Keratinocyte (primary cell): ENCODE measurements at regions not wholly inside any gene's neighbourhood (a gene's known extent, or its start where the extent isn't known, plus 50 kb on each side); places are given as distances from the start of the nearest gene placed in this dataset.

Source experiments
- DNase-seq: peaks from one replicate; pipeline ENCODE4 v3.0.0-alpha.2; 2011; ENCODE audit warnings: low read depth, missing footprints, low spot score
- FAIRE-seq: peaks from 2 replicates; lab custom pipeline; 2011; peaks lifted over from hg19 to GRCh38; lab: Jason Lieb, UNC
- H2AFZ ChIP-seq: 2 replicates; pipeline ENCODE4 v1.6.0; 2012; ENCODE audit warnings: low read length, control low read depth, inconsistent platforms; ENCODE audit not compliant: control insufficient read depth
- H3K27ac ChIP-seq: 2 replicates; pipeline ENCODE4 v1.5.1; 2011; ENCODE audit warnings: low read length; ENCODE audit not compliant: control insufficient read depth, insufficient read depth
- H3K27me3 ChIP-seq: 3 replicates; pipeline ENCODE4 v1.6.0; 2011; ENCODE audit warnings: low read length; ENCODE audit not compliant: control insufficient read depth, insufficient read depth; ENCODE audit errors: extremely low read depth
- H3K36me3 ChIP-seq, 2 experiments: 2 replicates in 1 of 2; 3 replicates in 1 of 2; pipeline ENCODE4 v1.5.1; 2011; ENCODE audit warnings: low read length in 2 of 2, mild to moderate bottlenecking in 1 of 2; ENCODE audit not compliant: control insufficient read depth in 2 of 2, insufficient read depth in 2 of 2; ENCODE audit errors: extremely low read depth in 1 of 2
- H3K4me1 ChIP-seq: 3 replicates; pipeline ENCODE4 v1.5.1; 2011; ENCODE audit warnings: low read length; ENCODE audit not compliant: control insufficient read depth, insufficient read depth; ENCODE audit errors: extremely low read depth
- H3K4me2 ChIP-seq: 3 replicates; pipeline ENCODE4 v1.6.0; 2011; ENCODE audit warnings: low read depth, low read length; ENCODE audit not compliant: control insufficient read depth, insufficient read depth; ENCODE audit errors: extremely low read depth
- H3K4me3 ChIP-seq, 3 experiments: fragments of 200-600 bp in 1 of 3; sonication (generic) in 1 of 3; 2 replicates in 2 of 3; 3 replicates in 1 of 3; pipeline ENCODE4 v1.5.1; 2011 to 2016; ENCODE audit warnings: low read length in 3 of 3, mild to moderate bottlenecking in 3 of 3, control low read depth in 2 of 3, inconsistent platforms in 1 of 3, low read depth in 1 of 3, mixed read lengths in 1 of 3, mixed run types in 1 of 3, moderate library complexity in 1 of 3; ENCODE audit not compliant: control insufficient read depth in 2 of 3, insufficient read depth in 2 of 3; ENCODE audit errors: extremely low read depth in 1 of 3
- H3K79me2 ChIP-seq: 2 replicates; pipeline ENCODE4 v1.6.0; 2012; ENCODE audit warnings: low read length; ENCODE audit not compliant: control insufficient read depth, insufficient read depth
- H3K9ac ChIP-seq: 3 replicates; pipeline ENCODE4 v1.6.0; 2011; ENCODE audit warnings: low read length; ENCODE audit not compliant: control insufficient read depth, insufficient read depth; ENCODE audit errors: extremely low read depth
- H3K9me1 ChIP-seq: 3 replicates; pipeline ENCODE4 v1.6.0; 2011; ENCODE audit warnings: low read length; ENCODE audit not compliant: control insufficient read depth, insufficient read depth; ENCODE audit errors: extremely low read depth
- H3K9me3 ChIP-seq: 2 replicates; pipeline ENCODE4 v1.5.1; 2012; ENCODE audit warnings: low read depth, low read length; ENCODE audit not compliant: control insufficient read depth
- H4K20me1 ChIP-seq: 3 replicates; pipeline ENCODE4 v1.6.0; 2011; ENCODE audit warnings: low read length; ENCODE audit not compliant: control insufficient read depth, insufficient read depth; ENCODE audit errors: extremely low read depth
- CTCF ChIP-seq, 3 experiments: IDR thresholded peaks in 1 of 3; conservative IDR thresholded peaks in 1 of 3; optimal IDR thresholded peaks in 1 of 3; 2 replicates in 2 of 3; 3 replicates in 1 of 3; pipeline versions ENCODE3 to v1.5.1; 2011; ENCODE audit warnings: low read length in 3 of 3, mild to moderate bottlenecking in 3 of 3, moderate library complexity in 2 of 3, control low read depth in 1 of 3, inconsistent platforms in 1 of 3; ENCODE audit not compliant: insufficient read depth in 2 of 3; ENCODE audit errors: extremely low read depth in 1 of 3
- EZH2 ChIP-seq: IDR thresholded peaks from one replicate; pipeline ENCODE4 v1.6.1; 2012; ENCODE audit warnings: inconsistent platforms, mild to moderate bottlenecking, low read length, moderate library complexity
- dilution Hi-C: fragments of 300-500 bp; cut with MboI; formaldehyde crosslinking; loops from one replicate; pipeline ENCODE4 v1.7.0; 2020; ENCODE audit warnings: low sequenced_read_pairs; ENCODE audit not compliant: extremely low pct_ligation_motif_present

DNA sequence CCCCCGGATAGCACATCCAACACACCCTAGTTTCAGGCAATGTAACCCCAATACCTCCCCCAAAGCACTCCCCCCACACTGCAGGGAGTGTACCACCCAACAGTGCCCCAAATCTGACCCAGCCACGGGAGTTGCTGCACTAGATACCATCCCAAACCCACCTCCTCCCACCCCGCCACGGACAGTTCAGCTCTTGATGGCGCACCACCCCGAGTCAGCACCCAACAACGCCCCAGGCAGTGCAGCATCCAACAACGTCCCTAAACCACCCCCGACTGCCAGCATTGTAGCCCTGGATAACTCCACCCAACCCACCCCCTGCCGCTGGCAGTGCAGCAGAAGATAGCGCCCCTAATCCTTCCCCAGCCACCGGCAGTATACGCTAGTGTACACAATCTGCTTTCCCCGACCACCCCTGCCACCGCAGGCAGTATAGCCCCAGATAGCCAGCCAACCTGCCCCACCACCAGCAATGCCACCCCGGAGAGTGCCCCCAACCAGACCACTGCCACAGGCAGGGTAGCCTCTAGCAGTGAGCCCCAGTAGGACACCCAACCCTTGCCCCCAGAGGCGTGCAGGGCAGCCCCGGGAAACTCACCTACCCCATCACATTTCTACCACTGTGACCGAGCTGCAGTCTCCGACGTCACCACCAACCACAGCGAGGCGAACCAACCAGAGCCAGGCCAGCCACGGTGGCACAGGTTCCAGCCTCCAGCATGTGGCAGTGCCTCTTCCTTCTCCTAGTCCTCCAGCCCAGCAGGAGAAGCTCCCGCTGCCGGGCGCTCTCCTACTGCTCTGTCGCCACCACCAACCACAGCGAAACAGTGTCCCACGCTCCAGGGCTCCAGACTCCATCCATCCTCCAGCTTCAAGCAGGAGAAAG is 178.1 kb downstream of the POTEB3 start:
- dilution Hi-C loops, result no loop called here
- TF ChIP-seq CTCF (optimal IDR thresholded peaks at IDR 0.05 in 1 of 3, IDR thresholded peaks at IDR 0.05 in 1 of 3, conservative IDR thresholded peaks at IDR 0.05 in 1 of 3; ENCODE audit: extremely low read depth in 1 of 3, insufficient read depth in 2 of 3, low read length in 3 of 3) (no peak), EZH2 (no peak)
- Histone ChIP-seq H4K20me1 (no peaks in the 10 kb centered on the region), H3K9ac (no peak overlapping the region), H3K27ac (no peak overlapping the region), H3K4me3 (no peak overlapping the region), H3K4me2 (no peak overlapping the region), H3K79me2 (no peaks in the 10 kb centered on the region), H3K4me1 (no peaks in the 10 kb centered on the region), H3K27me3 (no peaks in the 10 kb centered on the region), H2AFZ (no peak overlapping the region), H3K36me3 (no peaks in the 10 kb centered on the region), H3K9me3 (peaks cover 22% of the 10 kb centered on the region), H3K9me1 (no peaks in the 10 kb centered on the region)
- DNase-seq (no peak), FAIRE-seq (no peak)

DNA sequence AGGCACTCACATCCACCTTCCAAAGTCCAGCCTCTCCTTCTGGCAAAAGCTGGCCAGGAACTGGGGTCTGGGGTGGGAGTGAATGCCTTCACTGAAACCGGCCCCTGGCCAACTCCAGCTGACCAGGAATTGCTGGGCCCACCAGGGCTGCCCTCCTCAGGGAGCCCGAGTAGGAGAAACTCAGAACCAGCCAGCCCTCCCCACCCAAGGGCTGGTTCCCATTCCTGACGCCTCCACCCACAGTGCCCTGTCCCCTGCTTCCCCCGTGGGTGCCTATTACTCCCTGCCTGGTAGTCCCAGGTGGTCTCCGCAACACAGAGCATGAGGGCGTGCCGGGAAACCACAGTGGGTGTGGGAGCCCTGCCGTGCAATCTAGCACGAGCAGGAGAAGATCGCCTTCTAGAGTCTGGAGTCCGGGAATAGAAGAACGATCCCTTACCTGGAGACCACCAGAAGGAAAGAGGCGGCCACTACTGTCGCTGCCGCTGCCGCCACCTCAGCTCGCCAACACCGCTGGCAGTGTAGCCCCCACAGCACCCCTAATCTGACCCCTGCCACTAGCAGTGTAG is 178.8 kb downstream of the POTEB3 start:
- Histone ChIP-seq H3K9ac (no peak overlapping the region), H4K20me1 (no peaks in the 10 kb centered on the region), H2AFZ (no peak overlapping the region), H3K4me2 (no peak overlapping the region), H3K27ac (no peak overlapping the region), H3K4me3 (no peak overlapping the region), H3K36me3 (no peaks in the 10 kb centered on the region), H3K9me1 (no peaks in the 10 kb centered on the region), H3K27me3 (no peaks in the 10 kb centered on the region), H3K79me2 (no peaks in the 10 kb centered on the region), H3K4me1 (no peaks in the 10 kb centered on the region), H3K9me3 (peaks cover 22% of the 10 kb centered on the region)
- TF ChIP-seq CTCF (optimal IDR thresholded peaks at IDR 0.05 in 1 of 3, IDR thresholded peaks at IDR 0.05 in 1 of 3, conservative IDR thresholded peaks at IDR 0.05 in 1 of 3; ENCODE audit: extremely low read depth in 1 of 3, insufficient read depth in 2 of 3, low read length in 3 of 3) (no peak), EZH2 (no peak)
- no peak for FAIRE-seq
- dilution Hi-C loops, result no loop called here
- DNase-seq, result no peak
